GM19043 (cell line): ENCODE measurements at regions not wholly inside any gene's neighbourhood (a gene's known extent, or its start where the extent isn't known, plus 50 kb on each side); places are given as distances from the start of the nearest gene placed in this dataset.

ENCODE experiments used
- ATAC-seq: cut with Tn5 transposase; IDR thresholded peaks from one replicate; pipeline ENCODE4 v1.9.1; 2021; ENCODE audit warnings: low read depth; ENCODE audit not compliant: unreplicated experiment

GRCh38 chr2:128368437-128369107 is 49.9 kb upstream of the HS6ST1 start:
- ATAC-seq: no peak

DNA sequence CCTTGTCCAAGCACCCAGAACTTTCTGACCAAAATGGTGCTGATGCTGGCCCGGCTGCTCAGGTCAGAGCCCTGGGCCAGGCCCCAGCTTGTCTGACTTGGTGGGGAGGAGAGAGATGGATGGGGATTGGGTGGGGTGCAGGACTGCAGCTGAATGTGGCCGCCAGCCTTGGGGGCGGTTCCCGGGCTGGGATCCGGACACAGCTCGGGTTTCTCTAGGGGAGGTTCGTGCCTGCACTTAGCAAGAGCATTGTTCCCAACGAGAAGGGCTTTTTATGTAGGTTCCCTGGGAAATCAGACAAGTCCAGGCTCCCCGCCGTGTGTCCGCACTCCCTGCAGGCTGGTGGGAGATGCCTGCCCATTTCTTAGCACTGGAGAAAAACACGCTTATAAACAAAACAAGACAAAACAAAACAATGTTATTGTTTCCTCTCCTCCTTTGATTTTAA is 50.5 kb upstream of the HS6ST1 start:
- no peak for ATAC-seq

DNA sequence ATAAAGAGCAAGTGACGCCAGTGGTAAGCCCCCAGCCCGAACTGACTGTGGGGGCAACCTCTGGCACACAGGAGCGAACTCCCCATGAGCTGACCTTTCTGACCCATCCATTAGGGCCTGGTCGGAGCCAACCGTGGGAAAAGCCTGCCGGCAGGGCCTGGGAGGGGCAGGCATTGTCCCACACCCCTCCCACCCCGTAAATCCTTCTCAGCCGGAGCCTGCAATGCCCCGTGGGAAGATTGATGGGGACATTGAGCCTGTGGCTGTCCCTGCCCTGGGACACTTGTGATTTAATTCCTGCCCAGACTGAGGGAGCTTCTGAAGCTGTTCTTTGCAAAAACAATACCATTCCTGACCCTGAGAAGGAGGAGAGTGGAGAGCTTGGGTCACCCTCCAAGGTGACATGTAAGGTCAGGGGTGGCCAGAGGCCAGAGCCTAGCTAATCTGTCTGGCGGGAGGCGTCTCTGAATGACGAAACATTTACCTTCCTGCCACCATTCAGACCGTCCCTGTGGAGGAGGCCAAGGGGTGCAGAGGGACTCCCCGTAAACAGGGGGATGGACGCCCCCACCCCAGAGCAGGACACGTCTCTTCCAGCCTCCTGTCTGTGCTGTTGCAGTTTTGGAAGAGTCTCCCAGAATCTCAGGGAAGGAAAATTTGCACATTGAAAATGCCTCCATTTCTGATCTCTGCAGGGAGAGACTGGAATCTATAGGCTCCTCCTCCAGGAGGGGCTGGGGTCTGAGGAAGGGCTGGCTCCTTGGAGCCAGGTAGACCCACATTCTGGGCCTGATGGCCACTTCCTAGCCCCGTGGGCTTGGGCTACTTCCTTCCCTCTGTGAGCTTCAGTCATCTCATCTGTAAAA is 51.2 kb upstream of the HS6ST1 start:
- ATAC-seq: no peak

DNA sequence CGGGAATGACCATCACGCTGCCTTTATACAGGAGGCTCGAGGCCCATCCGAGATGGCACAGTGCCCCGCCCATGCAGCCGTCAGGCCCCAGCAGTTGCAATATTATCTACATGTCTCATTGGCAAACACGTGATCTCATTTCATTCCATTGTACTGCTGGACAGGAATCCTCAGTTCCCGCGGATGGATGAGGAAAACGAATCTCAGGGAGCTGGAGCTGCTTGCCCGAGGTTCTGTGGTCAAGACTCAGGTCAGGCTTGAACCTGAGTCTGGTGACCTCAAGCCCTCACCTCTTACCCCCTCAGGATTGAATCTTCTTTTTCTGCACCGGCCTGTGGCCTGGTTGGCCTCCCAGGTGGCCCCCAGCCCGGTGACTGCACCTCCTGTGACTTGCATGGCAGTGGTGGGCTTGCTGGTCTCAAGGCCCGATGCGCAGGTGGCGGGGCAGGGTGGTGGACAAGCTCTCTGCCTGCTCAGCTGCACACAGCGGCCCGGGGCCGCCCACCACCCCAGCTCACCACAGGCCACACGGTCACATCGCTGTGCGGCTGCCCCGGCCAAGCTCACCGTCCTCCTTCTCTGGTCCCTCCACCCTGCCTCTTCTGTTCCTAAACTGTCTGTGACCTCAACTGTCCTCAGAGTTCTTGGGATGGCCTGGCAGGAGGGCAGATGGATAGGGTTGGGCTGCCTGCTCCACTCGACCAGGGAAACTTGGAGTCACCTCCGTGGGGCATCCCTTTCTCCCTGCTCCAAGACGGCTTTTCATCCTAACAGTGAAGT is 52.0 kb upstream of the HS6ST1 start:
- no peak for ATAC-seq

DNA sequence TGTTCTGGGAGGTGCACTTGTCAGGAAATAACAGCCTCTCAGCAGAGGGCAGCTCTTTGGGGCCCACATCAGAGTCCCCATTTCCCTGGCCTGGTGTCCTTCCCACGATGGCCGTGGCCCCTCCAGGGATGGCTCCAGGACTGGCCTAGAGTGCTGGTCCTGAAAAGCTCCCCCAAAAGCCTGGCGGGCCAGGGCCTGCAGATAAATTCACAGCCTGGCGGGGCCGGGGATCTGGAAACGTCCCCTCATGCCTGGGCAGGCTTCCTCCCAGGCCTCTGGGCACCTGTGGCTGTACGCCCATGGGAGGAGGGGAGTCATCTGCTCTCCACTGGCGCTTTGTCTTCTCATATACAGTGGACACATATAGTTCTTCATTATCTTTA is 52.6 kb upstream of the HS6ST1 start:
- no peak for ATAC-seq

DNA sequence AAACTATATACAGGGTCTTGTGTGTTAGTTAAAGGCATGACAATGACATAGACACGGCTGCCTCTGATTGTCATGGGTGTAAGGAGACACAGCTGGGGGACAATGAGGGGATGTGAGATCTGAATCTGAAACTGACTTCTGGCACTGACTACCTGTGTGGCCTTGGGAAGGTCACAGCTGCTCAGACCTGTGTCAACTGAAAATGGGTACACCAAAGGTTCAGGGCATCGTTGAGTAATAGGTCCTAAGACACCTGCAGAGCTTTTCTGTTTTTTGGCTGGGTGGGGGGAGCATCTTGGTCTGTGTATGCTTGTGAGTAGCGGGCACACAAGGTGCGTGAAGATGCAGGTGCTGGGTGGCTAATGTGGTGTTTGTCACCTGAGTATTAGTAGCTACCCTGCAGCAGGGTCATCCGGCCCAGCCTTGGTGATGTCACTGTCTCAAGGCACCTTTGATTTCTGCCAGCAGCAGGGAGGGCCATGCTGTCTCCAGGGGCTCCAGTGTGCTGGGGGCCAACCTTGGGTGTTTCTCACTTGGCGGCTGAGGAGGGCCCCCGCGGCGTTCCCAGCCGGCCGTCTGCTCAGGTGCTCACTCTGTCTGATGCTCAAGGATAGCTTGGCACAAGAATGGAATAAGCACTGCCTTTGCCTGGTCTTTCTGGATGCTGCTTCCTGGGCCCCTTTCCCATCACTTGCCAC is 53.1 kb upstream of the HS6ST1 start:
- ATAC-seq: no peak

- no peak for ATAC-seq
Measured at GRCh38 chr2:128372621-128373341, 54.1 kb upstream of the HS6ST1 start.

DNA sequence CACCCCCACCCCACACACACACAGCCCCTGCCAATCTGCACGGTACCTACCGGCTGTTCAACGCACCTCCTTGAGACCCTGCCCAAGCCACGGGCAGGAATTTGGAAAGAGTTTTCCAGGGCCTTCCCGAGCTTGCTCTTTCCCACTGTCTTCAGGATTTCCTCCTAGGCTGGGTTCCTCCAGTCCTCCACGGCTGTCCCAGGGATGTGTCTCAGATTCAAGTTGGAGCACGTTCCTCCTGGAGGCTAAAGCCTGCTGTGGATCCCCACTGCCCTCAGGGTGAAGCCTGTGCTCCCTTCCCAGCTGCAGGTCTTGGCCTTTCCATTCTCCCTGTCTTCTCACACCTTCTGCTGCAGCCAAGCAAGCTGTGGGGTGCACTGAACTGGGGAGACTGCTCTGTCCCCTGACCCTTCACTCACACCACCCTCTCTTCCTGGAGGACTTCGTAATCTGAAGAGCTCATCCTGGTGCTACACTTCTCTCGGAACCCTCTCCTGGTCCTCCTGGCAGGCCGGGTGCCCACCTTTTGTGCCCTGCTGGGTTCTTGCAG is 54.9 kb upstream of the HS6ST1 start:
- ATAC-seq: no peak

- ATAC-seq: no peak
Measured at GRCh38 chr2:128374001-128374710, 55.5 kb upstream of the HS6ST1 start.

GRCh38 chr2:128374711-128375413 is 56.2 kb upstream of the HS6ST1 start:
- ATAC-seq: no peak

GRCh38 chr2:128375454-128375853 is 56.8 kb upstream of the HS6ST1 start:
- ATAC-seq: no peak

GRCh38 chr2:128376241-128377041 is 57.8 kb upstream of the HS6ST1 start:
- ATAC-seq: no peak

DNA sequence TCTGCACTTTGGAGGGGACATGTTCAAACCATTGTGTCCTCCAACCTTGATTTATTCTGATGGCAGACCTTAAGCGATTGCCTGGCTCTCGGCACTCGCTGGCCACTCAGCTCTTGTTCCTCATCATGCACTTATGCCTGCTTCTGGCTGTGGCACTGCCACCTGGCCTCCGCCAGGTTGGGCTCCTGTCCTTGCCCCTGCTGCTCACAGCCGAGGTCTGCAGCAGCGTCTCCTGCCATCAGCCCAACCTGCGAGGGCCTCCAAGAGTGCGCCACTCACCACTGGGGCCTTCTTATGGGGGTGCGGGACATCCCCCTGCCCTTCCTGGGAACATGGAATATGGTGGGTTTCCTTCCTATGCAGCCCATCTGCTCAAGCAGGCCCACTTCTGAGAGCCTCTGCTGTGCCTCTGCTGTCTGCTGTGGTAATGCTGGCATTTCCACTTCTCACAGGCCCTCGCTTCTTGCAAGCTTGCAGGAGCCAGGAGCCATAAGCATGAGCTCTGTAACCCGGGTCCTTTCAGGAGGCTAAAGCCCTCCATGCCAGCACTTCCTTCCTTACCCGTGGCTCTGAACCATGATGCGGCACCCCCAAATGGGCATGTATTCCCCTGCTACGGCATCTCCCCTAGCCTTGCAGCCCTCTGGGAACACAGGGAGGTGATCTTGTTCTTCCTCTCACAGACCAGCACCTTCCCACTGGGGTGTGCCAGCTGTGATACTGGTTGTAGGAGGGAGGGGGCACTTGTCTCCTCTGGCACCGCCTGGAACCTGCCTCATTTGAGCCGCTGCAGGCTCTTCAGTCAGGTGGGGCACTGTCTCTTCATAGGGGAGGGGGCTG is 58.6 kb upstream of the HS6ST1 start:
- ATAC-seq: no peak

GRCh38 chr2:128378231-128379020 is 59.8 kb upstream of the HS6ST1 start:
- no peak for ATAC-seq

DNA sequence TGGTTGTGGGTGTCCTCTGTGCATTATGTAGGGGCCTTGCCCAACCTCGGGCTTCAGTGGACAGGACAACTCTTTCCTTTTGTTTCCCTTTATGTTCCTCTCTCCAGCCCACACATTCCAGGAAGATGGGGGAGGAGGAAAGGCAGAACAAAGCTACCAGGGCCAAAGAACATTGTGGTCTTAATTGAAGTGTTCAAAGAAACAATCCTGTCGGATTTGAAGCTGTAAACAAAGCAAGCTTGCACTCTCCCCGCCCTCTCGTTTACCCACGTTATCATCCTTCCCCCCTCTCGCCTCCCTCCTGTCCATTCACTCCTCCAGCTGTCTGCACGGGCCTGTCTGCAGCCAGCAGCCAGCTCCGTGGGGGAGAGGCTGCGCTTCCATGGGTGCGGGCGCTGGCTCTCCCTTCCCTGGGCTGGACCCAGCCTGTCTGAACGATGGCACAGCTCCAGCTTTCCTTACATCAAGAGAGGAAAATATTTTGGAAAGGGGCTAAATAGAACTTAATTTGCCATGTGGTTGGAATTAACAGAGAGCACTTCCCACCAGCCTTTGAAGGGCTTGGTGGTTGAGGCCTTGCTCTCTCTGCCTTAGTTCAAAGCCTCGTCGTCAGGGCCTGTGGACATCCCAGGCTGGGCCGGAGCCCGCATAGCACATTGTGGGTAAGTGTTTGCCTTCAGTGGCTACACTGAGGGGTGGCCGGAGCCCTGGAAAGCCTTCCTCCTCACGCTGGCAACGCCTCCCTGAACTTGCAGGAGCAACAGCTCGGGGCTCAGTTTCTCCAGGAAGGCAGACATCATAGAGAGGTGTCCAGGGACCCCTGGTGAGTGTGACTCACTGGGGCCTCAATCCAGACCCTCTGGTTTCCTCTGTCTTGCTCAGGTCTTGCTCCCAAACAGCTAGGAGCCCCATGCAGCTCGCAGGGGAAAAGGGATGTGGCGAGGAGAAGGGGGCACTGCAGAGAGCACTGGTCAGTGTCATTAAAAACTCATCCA is 60.6 kb upstream of the HS6ST1 start:
- no peak for ATAC-seq
